ENCODE measurements at regions not wholly inside any gene's neighbourhood (a gene's known extent, or its start where the extent isn't known, plus 50 kb on each side); places are given as distances from the start of the nearest gene placed in this dataset.

DNA sequence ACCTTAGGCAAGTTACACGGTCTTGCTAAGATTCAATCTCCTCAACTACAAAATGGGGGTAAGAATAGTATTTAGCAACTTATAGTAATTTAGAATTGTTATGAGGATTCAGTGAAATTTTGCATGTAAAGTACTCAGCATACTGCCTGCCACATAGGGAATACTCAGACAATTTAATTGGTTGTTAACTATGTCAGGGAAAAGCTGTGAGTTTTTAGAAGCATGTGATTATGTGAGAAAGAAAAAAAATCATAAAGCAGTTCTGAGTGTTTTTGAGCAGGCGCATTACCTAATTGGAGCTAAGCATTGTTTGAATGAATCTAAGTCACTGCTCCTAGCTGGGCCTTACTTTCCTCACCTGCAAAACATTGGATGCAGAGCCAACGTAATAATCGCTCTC is 287.3 kb upstream of the MTNR1B start:
- Histone ChIP-seq H3K56ac (replicated peaks; ENCODE audit: insufficient read length, low read depth, low read length) (no peak overlapping the region), H3K4me2 (ENCODE audit: insufficient read depth in 1 of 2, low read depth in 2 of 2, low read length in 2 of 2) (no peak overlapping the region), H4K5ac (ENCODE audit: insufficient read length, low read depth, low read length) (no peak overlapping the region), H3K27ac (ENCODE audit: low read depth, low read length) (no peak overlapping the region), H4K8ac (ENCODE audit: extremely low read depth, insufficient read depth, low read length) (no peak overlapping the region), H3K9me3 (ENCODE audit: insufficient read depth in 2 of 2, low read depth in 1 of 2, low read length in 1 of 2) (no peaks in the 10 kb centered on the region), H3K4me1 (replicated peaks in 1 of 4; ENCODE audit: control insufficient read depth in 3 of 4, insufficient read depth in 4 of 4, low read length in 3 of 4) (no peaks in the 10 kb centered on the region), H2BK5ac (ENCODE audit: low read depth, low read length) (no peak overlapping the region), H4K91ac (replicated peaks; ENCODE audit: insufficient read length, low read length) (no peak overlapping the region), H3K79me2 (ENCODE audit: control insufficient read depth in 1 of 2, insufficient read depth in 2 of 2, low read length in 2 of 2) (no peaks in the 10 kb centered on the region), H2BK15ac (ENCODE audit: low read length) (no peak overlapping the region), H2AFZ (ENCODE audit: low read length) (no peak overlapping the region), H4K20me1 (replicated peaks in 1 of 2; ENCODE audit: control insufficient read depth in 1 of 2, insufficient read depth in 2 of 2, low read length in 2 of 2) (no peaks in the 10 kb centered on the region), H3K9ac (replicated peaks in 1 of 4; ENCODE audit: extremely low read depth in 1 of 4, low read depth in 3 of 4, low read length in 3 of 4) (no peak overlapping the region), H3K36me3 (ENCODE audit: control insufficient read depth in 2 of 4, insufficient read depth in 4 of 4, low read length in 3 of 4) (no peaks in the 10 kb centered on the region), H3K4me3 (ENCODE audit: extremely low read depth in 1 of 4, insufficient read depth in 2 of 4, low read depth in 3 of 4, low read length in 4 of 4) (no peak overlapping the region), H3K4ac (replicated peaks; ENCODE audit: insufficient read length, low read depth, low read length) (no peak overlapping the region), H3K23me2 (ENCODE audit: low read depth, low read length) (no peaks in the 10 kb centered on the region), H2BK20ac (ENCODE audit: low read length) (no peak overlapping the region), H3K14ac (ENCODE audit: insufficient read length) (no peak overlapping the region), H3K23ac (ENCODE audit: insufficient read length) (no peak overlapping the region), H2AK5ac (ENCODE audit: low read depth, low read length) (no peak overlapping the region), H2BK120ac (replicated peaks; ENCODE audit: low read depth, low read length) (no peak overlapping the region), H3K18ac (ENCODE audit: extremely low read depth, low read length) (no peak overlapping the region), H3K27me3 (replicated peaks in 1 of 4; ENCODE audit: control insufficient read depth in 3 of 4, extremely low read depth in 1 of 4, insufficient read depth in 3 of 4, low read length in 3 of 4) (no peaks in the 10 kb centered on the region), H3K79me1 (ENCODE audit: low read depth, low read length) (no peaks in the 10 kb centered on the region), H2BK12ac (ENCODE audit: low read depth, low read length) (no peak overlapping the region)
- WGBS, 2 experiments (ENCODE audit: extremely low coverage in 1 of 2, insufficient coverage in 1 of 2, insufficient read length in 1 of 2, insufficient replicate concordance in 2 of 2, low coverage in 1 of 2, low lambda C conversion rate in 2 of 2, missing lambda C conversion rate in 1 of 2) = 88% methylated on average over 4 of the region's 4 CpGs; no CpG with 5 or more reads in 1 of the 2 experiments
- ChIA-PET CTCF (ENCODE audit: partially characterized antibody) (no interaction called here), POLR2A (ENCODE audit: partially characterized antibody) (no interaction called here)
- FAIRE-seq (no peak), DNase-seq (ENCODE audit: low read depth in 1 of 2, low spot score in 2 of 2) (no peak)
- TF ChIP-seq, protein P1, sequence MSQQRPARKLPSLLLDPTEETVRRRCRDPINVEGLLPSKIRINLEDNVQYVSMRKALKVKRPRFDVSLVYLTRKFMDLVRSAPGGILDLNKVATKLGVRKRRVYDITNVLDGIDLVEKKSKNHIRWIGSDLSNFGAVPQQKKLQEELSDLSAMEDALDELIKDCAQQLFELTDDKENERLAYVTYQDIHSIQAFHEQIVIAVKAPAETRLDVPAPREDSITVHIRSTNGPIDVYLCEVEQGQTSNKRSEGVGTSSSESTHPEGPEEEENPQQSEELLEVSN (IDR thresholded peaks at IDR 0.05) = no peak
- TF ChIP-seq RFX5 (IDR thresholded peaks at IDR 0.05; ENCODE audit: borderline replicate concordance, low read depth, low read length) (no peak), PHF8 (conservative IDR thresholded peaks at IDR 0.05; ENCODE audit: low read depth, low read length) (no peak), KDM4A (IDR thresholded peaks at IDR 0.05; ENCODE audit: low read depth, low read length, severe bottlenecking) (no peak), MAFK (IDR thresholded peaks at IDR 0.05; ENCODE audit: low read depth, low read length) (no peak), SP1 (IDR thresholded peaks at IDR 0.05; ENCODE audit: low read depth, low read length) (no peak), EZH2 (IDR thresholded peaks at IDR 0.05; ENCODE audit: low read depth, low read length, severe bottlenecking) (no peak), NANOG (IDR thresholded peaks at IDR 0.05; ENCODE audit: insufficient read depth, low read depth, low read length, poor library complexity, severe bottlenecking) (no peak), CEBPB (IDR thresholded peaks at IDR 0.05; ENCODE audit: low read depth, low read length) (no peak), SIRT6 (IDR thresholded peaks at IDR 0.05; ENCODE audit: low read length) (no peak)
- TF ChIP-seq, protein P2, sequence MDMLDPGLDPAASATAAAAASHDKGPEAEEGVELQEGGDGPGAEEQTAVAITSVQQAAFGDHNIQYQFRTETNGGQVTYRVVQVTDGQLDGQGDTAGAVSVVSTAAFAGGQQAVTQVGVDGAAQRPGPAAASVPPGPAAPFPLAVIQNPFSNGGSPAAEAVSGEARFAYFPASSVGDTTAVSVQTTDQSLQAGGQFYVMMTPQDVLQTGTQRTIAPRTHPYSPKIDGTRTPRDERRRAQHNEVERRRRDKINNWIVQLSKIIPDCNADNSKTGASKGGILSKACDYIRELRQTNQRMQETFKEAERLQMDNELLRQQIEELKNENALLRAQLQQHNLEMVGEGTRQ (IDR thresholded peaks at IDR 0.05; ENCODE audit: low read length) = no peak
